ENCODE measurements at regions not wholly inside any gene's neighbourhood (a gene's known extent, or its start where the extent isn't known, plus 50 kb on each side); places are given as distances from the start of the nearest gene placed in this dataset.

DNA sequence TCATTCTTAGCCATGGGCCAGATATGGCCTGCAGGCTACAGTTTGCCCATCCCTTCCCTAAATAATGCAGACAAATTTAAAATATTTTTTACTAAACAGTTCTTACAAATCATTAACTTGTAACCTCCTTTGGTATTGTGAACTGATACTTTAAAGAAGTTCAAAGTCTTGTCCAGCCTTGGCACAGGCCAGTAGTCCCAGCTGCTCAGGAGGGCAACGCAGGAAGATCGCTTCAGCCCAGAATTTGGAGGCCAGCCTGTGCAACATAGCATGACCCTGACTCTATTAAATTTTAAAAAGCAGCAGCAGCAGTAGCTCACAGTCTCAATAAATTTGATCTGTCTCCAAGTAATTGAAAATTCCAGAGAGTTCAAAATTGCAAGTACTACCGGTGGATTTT is 83.7 kb upstream of the ARHGAP32 start:
- no peak for TF ChIP-seq POLR2A (IDR thresholded peaks at IDR 0.05)
- TF ChIP-seq, protein P1, sequence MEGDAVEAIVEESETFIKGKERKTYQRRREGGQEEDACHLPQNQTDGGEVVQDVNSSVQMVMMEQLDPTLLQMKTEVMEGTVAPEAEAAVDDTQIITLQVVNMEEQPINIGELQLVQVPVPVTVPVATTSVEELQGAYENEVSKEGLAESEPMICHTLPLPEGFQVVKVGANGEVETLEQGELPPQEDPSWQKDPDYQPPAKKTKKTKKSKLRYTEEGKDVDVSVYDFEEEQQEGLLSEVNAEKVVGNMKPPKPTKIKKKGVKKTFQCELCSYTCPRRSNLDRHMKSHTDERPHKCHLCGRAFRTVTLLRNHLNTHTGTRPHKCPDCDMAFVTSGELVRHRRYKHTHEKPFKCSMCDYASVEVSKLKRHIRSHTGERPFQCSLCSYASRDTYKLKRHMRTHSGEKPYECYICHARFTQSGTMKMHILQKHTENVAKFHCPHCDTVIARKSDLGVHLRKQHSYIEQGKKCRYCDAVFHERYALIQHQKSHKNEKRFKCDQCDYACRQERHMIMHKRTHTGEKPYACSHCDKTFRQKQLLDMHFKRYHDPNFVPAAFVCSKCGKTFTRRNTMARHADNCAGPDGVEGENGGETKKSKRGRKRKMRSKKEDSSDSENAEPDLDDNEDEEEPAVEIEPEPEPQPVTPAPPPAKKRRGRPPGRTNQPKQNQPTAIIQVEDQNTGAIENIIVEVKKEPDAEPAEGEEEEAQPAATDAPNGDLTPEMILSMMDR (IDR thresholded peaks at IDR 0.05), result no peak

Data from breast epithelium (tissue), 3 donors.